ENCODE measurements at regions not wholly inside any gene's neighbourhood (a gene's known extent, or its start where the extent isn't known, plus 50 kb on each side); places are given as distances from the start of the nearest gene placed in this dataset.

GRCh38 chr5:172567294-172567693 lies 73.8 kb upstream of the NEURL1B start:
- Histone ChIP-seq H2AK5ac (ENCODE audit: low read depth, low read length) (0 out of 2 replicates have a peak overlapping the region, but pooled peaks have one; percentile 13), H2AFZ (ENCODE audit: low read length) (no peak overlapping the region), H3K4ac (replicated peaks; ENCODE audit: insufficient read length, low read depth, low read length) (no peak overlapping the region), H3K9me3 (ENCODE audit: insufficient read depth in 2 of 2, low read depth in 1 of 2, low read length in 1 of 2) (no peaks in the 10 kb centered on the region), H3K23ac (ENCODE audit: insufficient read length) (no peak overlapping the region), H2BK120ac (replicated peaks; ENCODE audit: low read depth, low read length) (no peak overlapping the region), H2BK15ac (ENCODE audit: low read length) (peak overlapping the region; percentile 81; the same call in 1 of the 2 replicates), H2BK12ac (ENCODE audit: low read depth, low read length) (no peak overlapping the region), H3K4me3 (ENCODE audit: extremely low read depth in 1 of 4, insufficient read depth in 2 of 4, low read depth in 3 of 4, low read length in 4 of 4) (no peak overlapping the region), H3K79me2 (ENCODE audit: control insufficient read depth in 1 of 2, insufficient read depth in 2 of 2, low read length in 2 of 2) (no peaks in the 10 kb centered on the region), H3K4me2 (ENCODE audit: insufficient read depth in 1 of 2, low read depth in 2 of 2, low read length in 2 of 2) (no peak overlapping the region), H3K79me1 (ENCODE audit: low read depth, low read length) (no peaks in the 10 kb centered on the region), H3K9ac (replicated peaks in 1 of 4; ENCODE audit: extremely low read depth in 1 of 4, low read depth in 3 of 4, low read length in 3 of 4) (no peak overlapping the region), H4K8ac (ENCODE audit: extremely low read depth, insufficient read depth, low read length) (no peak overlapping the region), H3K36me3 (ENCODE audit: control insufficient read depth in 2 of 4, insufficient read depth in 4 of 4, low read length in 3 of 4) (no peaks in the 10 kb centered on the region), H4K20me1 (replicated peaks in 1 of 2; ENCODE audit: control insufficient read depth in 1 of 2, insufficient read depth in 2 of 2, low read length in 2 of 2) (no peaks in the 10 kb centered on the region), H3K27ac (ENCODE audit: low read depth, low read length) (no peak overlapping the region), H3K23me2 (ENCODE audit: low read depth, low read length) (peaks cover 2% of the 10 kb centered on the region; the same call in 1 of the 2 replicates), H3K56ac (replicated peaks; ENCODE audit: insufficient read length, low read depth, low read length) (no peak overlapping the region), H2BK5ac (ENCODE audit: low read depth, low read length) (no peak overlapping the region), H2BK20ac (ENCODE audit: low read length) (no peak overlapping the region), H4K91ac (replicated peaks; ENCODE audit: insufficient read length, low read length) (no peak overlapping the region), H3K18ac (ENCODE audit: extremely low read depth, low read length) (no peak overlapping the region), H3K4me1 (replicated peaks in 1 of 4; ENCODE audit: control insufficient read depth in 3 of 4, insufficient read depth in 4 of 4, low read length in 3 of 4) (peaks cover 4 to 21% (median 14%) of the 10 kb centered on the region in 4 experiments), H4K5ac (ENCODE audit: insufficient read length, low read depth, low read length) (no peak overlapping the region), H3K27me3 (replicated peaks in 1 of 4; ENCODE audit: control insufficient read depth in 3 of 4, extremely low read depth in 1 of 4, insufficient read depth in 3 of 4, low read length in 3 of 4) (no peaks in the 10 kb centered on the region; a peak in 2 of 7 replicates), H3K14ac (ENCODE audit: insufficient read length) (no peak overlapping the region)
- no peak for DNase-seq (ENCODE audit: low read depth in 1 of 2, low spot score in 2 of 2)
- ChIA-PET CTCF (ENCODE audit: partially characterized antibody) (interaction anchor here (0.6 to 2.7 kb wide), 10 partner anchors 10 to 746 kb away, joined by 3 to 8 read pairs (median 3); no protein-coding TSS in a partner anchor), POLR2A (ENCODE audit: partially characterized antibody) (no interaction called here)
- FAIRE-seq, result no peak
- WGBS, 2 experiments (ENCODE audit: extremely low coverage in 1 of 2, insufficient coverage in 1 of 2, insufficient read length in 1 of 2, insufficient replicate concordance in 2 of 2, low coverage in 1 of 2, low lambda C conversion rate in 2 of 2, missing lambda C conversion rate in 1 of 2), result 96% methylated on average over 7 of the region's 7 CpGs; no CpG with 5 or more reads in 1 of the 2 experiments

Measured in H1 (cell line).